Liver (tissue), 8 donors: ENCODE measurements at regions not wholly inside any gene's neighbourhood (a gene's known extent, or its start where the extent isn't known, plus 50 kb on each side); places are given as distances from the start of the nearest gene placed in this dataset.

Experiments
- DNase-seq: peaks from one replicate; pipeline ENCODE4 v3.0.0-alpha.2; 2017; ENCODE audit warnings: low spot score
- H3K27ac ChIP-seq, 2 donors: one replicate each; pipeline ENCODE4 v1.7.0; 2013; ENCODE audit warnings: inconsistent platforms in 2 of 2, low read length in 2 of 2, control low read depth in 1 of 2, low read depth in 1 of 2, mild to moderate bottlenecking in 1 of 2
- H3K27me3 ChIP-seq, 4 donors: one replicate each; pipeline versions ENCODE4 v1.6.1 to v1.7.0; 2013; ENCODE audit warnings: low read length in 3 of 4, inconsistent platforms in 1 of 4, mild to moderate bottlenecking in 1 of 4, moderate library complexity in 1 of 4; ENCODE audit not compliant: control insufficient read depth in 4 of 4, insufficient read depth in 4 of 4
- H3K36me3 ChIP-seq, 4 donors: one replicate each; pipeline versions ENCODE4 v1.6.1 to v1.7.0; 2013; ENCODE audit warnings: low read length in 3 of 4, mild to moderate bottlenecking in 3 of 4, low read depth in 1 of 4, moderate library complexity in 1 of 4; ENCODE audit not compliant: control insufficient read depth in 4 of 4, insufficient read depth in 3 of 4
- H3K4me1 ChIP-seq, 4 donors: one replicate each; pipeline versions ENCODE4 v1.6.1 to v1.7.0; 2013; ENCODE audit warnings: low read length in 3 of 4, mild to moderate bottlenecking in 3 of 4, moderate library complexity in 1 of 4; ENCODE audit not compliant: control insufficient read depth in 4 of 4, insufficient read depth in 4 of 4
- H3K4me3 ChIP-seq, 3 donors: one replicate each; pipeline versions ENCODE4 v1.6.1 to v1.7.0; 2013; ENCODE audit warnings: low read length in 3 of 3, control low read depth in 1 of 3, low read depth in 1 of 3, mild to moderate bottlenecking in 1 of 3
- H3K9ac ChIP-seq, 2 donors: one replicate each; pipeline ENCODE4 v1.7.0; 2013; ENCODE audit warnings: low read length in 2 of 2, mild to moderate bottlenecking in 2 of 2, moderate library complexity in 2 of 2, control low read depth in 1 of 2, low read depth in 1 of 2
- H3K9me3 ChIP-seq, 4 donors: one replicate each; pipeline versions ENCODE4 v1.6.1 to v1.7.0; 2013; ENCODE audit warnings: low read length in 3 of 4; ENCODE audit not compliant: control insufficient read depth in 4 of 4
- EGR1 ChIP-seq, 2 donors: IDR thresholded peaks; 2 replicates each; pipeline ENCODE4 v1.6.1; 2016 to 2018; ENCODE audit warnings: antibody characterized with exemption in 2 of 2, low read depth in 2 of 2
- FOXA1 ChIP-seq: IDR thresholded peaks from 2 replicates; pipeline ENCODE4 v1.6.1; 2016; ENCODE audit warnings: antibody characterized with exemption
- GABPA ChIP-seq, 2 donors: IDR thresholded peaks in 1 of 2; conservative IDR thresholded peaks in 1 of 2; 2 replicates each; pipeline ENCODE4 v1.6.1; 2016; ENCODE audit warnings: antibody characterized with exemption in 2 of 2, mild to moderate bottlenecking in 1 of 2, moderate library complexity in 1 of 2
- HNF4A ChIP-seq, 2 donors: conservative IDR thresholded peaks; 2 replicates each; pipeline ENCODE4 v1.6.1; 2016; ENCODE audit warnings: antibody characterized with exemption in 2 of 2, mild to moderate bottlenecking in 2 of 2
- HNF4G ChIP-seq: IDR thresholded peaks from 2 replicates; pipeline ENCODE4 v1.6.1; 2016; ENCODE audit warnings: antibody characterized with exemption
- JUND ChIP-seq, 2 donors: IDR thresholded peaks; 2 replicates each; pipeline ENCODE4 v1.6.1; 2016; ENCODE audit warnings: antibody characterized with exemption in 2 of 2
- NR2F2 ChIP-seq: IDR thresholded peaks from 2 replicates; pipeline ENCODE4 v1.6.1; 2016; ENCODE audit warnings: antibody characterized with exemption
- RAD21 ChIP-seq, 2 donors: IDR thresholded peaks; 2 replicates each; pipeline ENCODE4 v1.6.1; 2016; ENCODE audit warnings: antibody characterized with exemption in 2 of 2, mild to moderate bottlenecking in 2 of 2
- REST ChIP-seq: IDR thresholded peaks from 2 replicates; pipeline ENCODE4 v1.6.1; 2016; ENCODE audit warnings: antibody characterized with exemption, mild to moderate bottlenecking
- RXRA ChIP-seq, 2 donors: IDR thresholded peaks; 2 replicates each; pipeline ENCODE4 v1.6.1; 2017 to 2018; ENCODE audit warnings: antibody characterized with exemption in 2 of 2, mild to moderate bottlenecking in 1 of 2
- SP1 ChIP-seq: IDR thresholded peaks from 2 replicates; pipeline ENCODE4 v1.6.1; 2018; ENCODE audit warnings: antibody characterized with exemption, mild to moderate bottlenecking
- TAF1 ChIP-seq: conservative IDR thresholded peaks from 2 replicates; pipeline ENCODE4 v1.6.1; 2016; ENCODE audit warnings: antibody characterized with exemption, mild to moderate bottlenecking
- YY1 ChIP-seq: IDR thresholded peaks from 2 replicates; pipeline ENCODE4 v1.6.1; 2016; ENCODE audit warnings: antibody characterized with exemption, mild to moderate bottlenecking
- ZBTB33 ChIP-seq: IDR thresholded peaks from 2 replicates; pipeline ENCODE4 v1.6.1; 2016; ENCODE audit warnings: antibody characterized with exemption
- WGBS: extraction: QIAGEN DNeasy Blood & Tissue Kit; methylation state at CpG from one replicate; pipeline ENCODE4 v1.1.7; 2013; 5-methylcytosine and 5-hydroxymethylcytosine counted together
- TF ChIP-seq, protein P1 (sequence below): IDR thresholded peaks from 2 replicates; pipeline ENCODE4 v1.6.1; 2016; ENCODE audit warnings: antibody characterized with exemption
- TF ChIP-seq, protein P2 (sequence below): fragments of 150-350 bp; IDR thresholded peaks from 2 replicates; pipeline ENCODE4 v1.5.1; 2017; ENCODE audit warnings: improper control_type of control experiment, low read depth, low read length; ENCODE audit not compliant: missing input control
- donor health status: healthy.
- donor health status: healthy.
- donor health status: healthy.
- donor health status: healthy.
- donor health status: healthy.

DNA sequence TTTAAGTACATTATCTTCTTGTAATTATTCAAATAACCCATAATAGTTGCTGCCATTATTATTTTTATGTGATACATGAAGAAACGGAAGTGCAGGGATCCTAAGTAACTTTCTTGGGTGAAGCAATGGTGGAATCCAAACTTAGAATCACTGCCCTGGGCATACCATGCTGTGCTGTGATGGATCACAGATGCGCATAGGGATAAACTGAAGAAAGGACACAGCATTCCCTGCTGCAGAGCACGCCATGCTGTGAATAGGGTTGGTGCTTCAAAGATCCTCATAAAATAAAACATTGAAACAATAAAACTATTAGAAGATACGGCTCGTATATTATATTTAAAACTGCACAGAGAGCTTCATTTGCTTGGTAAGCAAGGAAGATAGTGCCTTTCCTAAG, 211.7 kb upstream of the ADAMTS16 start (continued):
- TF ChIP-seq YY1 (no peak), JUND (IDR thresholded peaks at IDR 0.05) (no peak), HNF4A (conservative IDR thresholded peaks at IDR 0.05) (no peak)
- TF ChIP-seq, protein P1, sequence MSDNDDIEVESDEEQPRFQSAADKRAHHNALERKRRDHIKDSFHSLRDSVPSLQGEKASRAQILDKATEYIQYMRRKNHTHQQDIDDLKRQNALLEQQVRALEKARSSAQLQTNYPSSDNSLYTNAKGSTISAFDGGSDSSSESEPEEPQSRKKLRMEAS, result no peak

- no peaks in the 10 kb centered on the region for H3K36me3 ChIP-seq
- no peak overlapping the region for H3K9ac ChIP-seq
- DNase-seq, result no peak
- H3K27me3 ChIP-seq, result peaks cover 0 to 5% (median 0%) of the 10 kb centered on the region in 4 donors
- no peak overlapping the region for H3K4me3 ChIP-seq
- H3K4me1 ChIP-seq, result no peaks in the 10 kb centered on the region
- H3K9me3 ChIP-seq, result peaks cover 0 to 9% (median 0%) of the 10 kb centered on the region in 4 donors
- no peak overlapping the region for H3K27ac ChIP-seq
- TF ChIP-seq RAD21 (IDR thresholded peaks at IDR 0.05) (no peak), NR2F2 (no peak), EGR1 (IDR thresholded peaks at IDR 0.05; ENCODE audit: low read depth in 2 of 2) (no peak), JUND (IDR thresholded peaks at IDR 0.05) (no peak), HNF4G (no peak), HNF4A (conservative IDR thresholded peaks at IDR 0.05) (no peak), RXRA (IDR thresholded peaks at IDR 0.05) (no peak), FOXA1 (no peak), SP1 (no peak), REST (no peak), GABPA (IDR thresholded peaks at IDR 0.05 in 1 of 2, conservative IDR thresholded peaks at IDR 0.05 in 1 of 2) (no peak), TAF1 (no peak), ZBTB33 (no peak)
- TF ChIP-seq, protein P2, sequence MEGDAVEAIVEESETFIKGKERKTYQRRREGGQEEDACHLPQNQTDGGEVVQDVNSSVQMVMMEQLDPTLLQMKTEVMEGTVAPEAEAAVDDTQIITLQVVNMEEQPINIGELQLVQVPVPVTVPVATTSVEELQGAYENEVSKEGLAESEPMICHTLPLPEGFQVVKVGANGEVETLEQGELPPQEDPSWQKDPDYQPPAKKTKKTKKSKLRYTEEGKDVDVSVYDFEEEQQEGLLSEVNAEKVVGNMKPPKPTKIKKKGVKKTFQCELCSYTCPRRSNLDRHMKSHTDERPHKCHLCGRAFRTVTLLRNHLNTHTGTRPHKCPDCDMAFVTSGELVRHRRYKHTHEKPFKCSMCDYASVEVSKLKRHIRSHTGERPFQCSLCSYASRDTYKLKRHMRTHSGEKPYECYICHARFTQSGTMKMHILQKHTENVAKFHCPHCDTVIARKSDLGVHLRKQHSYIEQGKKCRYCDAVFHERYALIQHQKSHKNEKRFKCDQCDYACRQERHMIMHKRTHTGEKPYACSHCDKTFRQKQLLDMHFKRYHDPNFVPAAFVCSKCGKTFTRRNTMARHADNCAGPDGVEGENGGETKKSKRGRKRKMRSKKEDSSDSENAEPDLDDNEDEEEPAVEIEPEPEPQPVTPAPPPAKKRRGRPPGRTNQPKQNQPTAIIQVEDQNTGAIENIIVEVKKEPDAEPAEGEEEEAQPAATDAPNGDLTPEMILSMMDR, result no peak
- WGBS, result 77% methylated on average over 11 of the region's 11 CpGs
These were observed 211.0 kb upstream of the ADAMTS16 start for GRCh38 chr5:4929092-4929655.
